ENCODE measurements at regions not wholly inside any gene's neighbourhood (a gene's known extent, or its start where the extent isn't known, plus 50 kb on each side); places are given as distances from the start of the nearest gene placed in this dataset.
"Not testable (repeated sequence)": the region's sequence is repeated elsewhere in the genome, so short reads cannot be mapped to it uniquely, and the experiment has no call there.

- no peak for DNase-seq
These were observed 174.3 kb downstream of the CPS1 start for GRCh38 chr2:210730672-210731071.

- DNase-seq, result not testable (repeated sequence)
These were observed 190.4 kb downstream of the CPS1 start for GRCh38 chr2:210746826-210747225.

DNA sequence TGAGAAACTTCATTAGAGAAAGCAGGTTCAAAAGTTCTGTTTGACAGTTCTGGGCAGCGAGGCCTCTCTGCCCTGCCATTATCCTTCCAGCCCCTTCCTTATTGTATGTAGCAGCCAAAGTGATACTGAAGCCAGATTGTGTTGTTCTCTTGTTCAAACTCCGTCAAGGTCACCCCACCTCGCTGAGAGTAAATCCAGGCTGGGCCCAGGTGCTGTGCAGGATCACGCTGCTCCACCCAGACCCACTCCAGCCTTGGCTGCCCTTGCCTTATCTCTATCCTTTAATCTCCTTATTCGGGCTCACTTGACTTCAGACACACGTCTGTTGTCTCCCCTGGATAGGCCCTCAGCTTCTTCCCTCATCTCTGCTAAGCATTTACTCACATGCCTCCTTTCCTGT, 196.1 kb downstream of the CPS1 start:
- DNase-seq, result no peak

DNA sequence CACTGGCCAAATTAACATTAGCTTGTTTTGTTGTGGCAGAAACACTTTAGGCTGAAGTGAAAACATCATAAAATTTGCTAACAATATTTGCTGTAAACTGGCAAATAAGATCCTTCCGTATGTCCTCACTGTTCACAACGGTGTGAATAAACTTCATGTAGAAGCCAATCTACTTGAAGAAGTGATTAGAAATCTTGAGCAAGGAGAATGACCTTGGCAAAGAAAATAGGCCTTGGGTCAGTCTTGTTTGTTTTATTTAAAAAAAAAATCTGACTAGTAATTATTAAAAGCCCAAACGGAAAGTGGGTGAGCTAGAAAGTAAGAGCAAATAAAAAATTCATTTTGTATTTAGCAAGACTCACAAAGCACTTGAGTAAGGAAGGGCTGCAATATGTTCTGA, 197.0 kb downstream of the CPS1 start:
- no peak for DNase-seq

GRCh38 chr2:210756855-210757254, 200.5 kb downstream of the CPS1 start:
- DNase-seq, result no peak

DNA sequence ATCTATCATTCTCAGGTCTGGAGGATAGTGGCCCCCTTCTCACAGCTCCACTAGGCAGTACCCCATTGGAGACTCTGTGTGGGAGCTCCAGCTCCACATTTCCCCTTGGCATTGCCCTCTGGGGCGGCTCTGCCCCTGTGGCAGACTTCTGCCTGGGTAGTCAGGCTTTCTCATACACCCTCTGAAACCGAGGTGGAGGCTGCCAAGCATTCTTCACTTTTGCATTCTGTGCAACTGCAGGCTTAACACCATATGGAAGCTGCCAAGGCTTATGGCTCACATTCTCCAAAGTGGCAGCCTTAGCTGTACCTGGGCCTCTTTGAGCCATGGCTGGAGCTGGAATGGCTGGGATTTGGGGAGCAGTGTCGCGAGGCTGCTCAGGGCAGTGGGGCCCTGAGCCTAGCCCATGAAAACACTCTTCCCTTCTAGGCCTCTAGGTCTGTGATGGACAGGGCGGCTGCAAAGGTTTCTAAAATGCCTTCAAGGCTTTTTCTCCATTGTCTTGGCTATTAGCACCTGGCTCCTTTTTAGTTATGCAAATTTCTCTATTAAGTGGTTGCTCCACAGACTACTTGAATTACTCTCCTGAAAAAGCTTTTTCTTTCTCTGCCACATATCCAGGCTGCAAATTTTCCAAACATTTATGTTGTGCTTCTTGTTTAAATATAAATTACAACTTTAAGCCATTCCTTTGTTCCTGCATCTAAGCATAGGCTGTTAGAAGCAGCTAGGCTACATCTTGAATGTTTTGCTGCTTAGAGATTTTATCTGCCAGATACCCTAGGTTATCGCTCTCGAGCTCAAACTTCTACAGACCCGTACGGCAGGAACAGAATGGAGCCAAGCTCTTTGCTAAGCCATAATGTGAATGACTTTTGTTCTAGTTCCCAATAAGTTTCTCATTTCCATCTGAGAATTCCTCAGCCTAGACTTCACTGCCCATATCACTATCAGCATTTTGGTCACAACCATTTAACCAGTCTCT, 206.5 kb downstream of the CPS1 start:
- no peak for DNase-seq

DNA sequence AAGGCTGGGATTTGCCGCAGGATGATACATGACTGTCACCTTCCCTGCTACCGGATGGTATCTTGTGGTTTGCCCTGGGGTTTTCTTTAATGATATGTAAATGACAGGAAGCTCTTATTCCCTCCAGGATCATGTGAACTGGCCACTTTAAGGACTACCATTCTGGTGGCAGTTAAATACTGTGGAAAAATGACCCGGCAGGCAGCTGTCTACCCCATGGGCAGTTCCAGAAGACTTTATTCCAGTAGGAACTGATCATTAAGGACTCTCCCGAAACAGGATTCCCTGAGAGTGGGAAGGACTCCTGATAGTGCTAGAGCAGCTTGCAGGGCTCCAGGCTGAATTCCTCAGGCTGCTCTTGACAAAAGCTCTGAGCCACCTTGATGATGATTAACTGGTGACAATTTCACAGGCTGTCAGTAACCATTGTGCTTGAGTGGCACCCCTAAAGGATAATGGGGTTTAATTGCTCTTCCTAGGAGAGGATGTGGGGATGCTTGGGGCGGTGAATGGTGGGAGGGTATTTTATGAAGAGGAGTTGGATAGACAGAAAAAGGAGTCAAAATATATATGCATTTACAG, 212.0 kb downstream of the CPS1 start:
- DNase-seq, result no peak

DNA sequence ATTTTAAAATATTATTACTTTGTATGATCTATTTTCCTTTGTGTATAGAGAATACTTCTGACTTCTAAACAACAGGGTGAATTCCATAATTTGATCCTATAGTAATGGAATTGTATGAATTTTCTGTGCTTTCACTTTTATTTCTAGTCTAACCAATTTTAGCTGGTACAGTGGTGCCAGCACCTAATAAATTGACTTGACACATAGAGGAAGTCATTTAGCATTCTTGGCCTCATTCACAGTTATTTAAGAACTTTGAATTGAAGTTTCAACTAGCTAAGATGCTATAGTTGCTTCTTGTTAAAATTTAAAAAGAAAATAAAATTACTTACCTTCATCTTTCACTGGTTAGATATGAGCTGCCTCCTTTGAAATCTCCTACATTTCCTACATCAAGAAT, 220.4 kb downstream of the CPS1 start:
- DNase-seq, result no peak

DNA sequence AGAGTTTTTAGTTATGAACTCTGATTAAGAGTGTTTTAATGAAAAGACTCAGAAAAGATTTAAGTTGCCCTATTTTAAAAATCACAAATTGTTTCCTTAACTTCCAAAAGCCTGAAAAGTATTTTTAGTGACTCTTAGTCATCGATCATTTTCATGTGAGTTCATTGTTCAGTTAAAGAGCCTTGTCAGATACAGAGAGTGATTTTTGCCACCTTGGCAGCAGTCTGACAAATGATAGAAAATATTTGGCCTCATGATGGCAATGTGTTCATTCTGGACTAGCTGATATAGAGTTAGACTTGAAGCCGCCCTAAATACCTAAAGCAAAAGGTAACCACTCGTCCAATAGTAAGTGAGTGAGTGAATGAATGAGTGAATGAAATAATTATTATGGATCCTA, 225.8 kb downstream of the CPS1 start:
- no peak for DNase-seq

- not testable (repeated sequence) for DNase-seq
These were observed 231.4 kb downstream of the CPS1 start for GRCh38 chr2:210787831-210788230.

DNA sequence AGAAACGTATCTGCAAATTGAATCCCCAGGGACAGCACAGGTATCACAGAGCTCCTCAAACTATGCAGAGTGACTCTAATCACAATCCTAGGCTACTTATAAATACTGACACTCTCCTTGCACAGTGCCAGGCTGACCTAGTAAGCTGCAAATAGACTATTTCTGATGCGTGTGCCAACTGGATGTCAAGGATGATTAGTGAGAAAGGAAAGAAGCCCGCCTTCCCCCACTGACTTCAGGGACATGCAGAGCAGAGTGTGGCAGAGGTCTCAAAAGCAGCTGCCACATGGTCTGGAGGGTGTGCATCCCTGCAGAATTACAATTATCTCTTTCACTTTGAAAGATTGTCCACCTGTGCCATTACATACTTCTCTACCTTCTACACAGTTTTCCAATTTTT, 235.6 kb downstream of the CPS1 start:
- no peak for DNase-seq

DNA sequence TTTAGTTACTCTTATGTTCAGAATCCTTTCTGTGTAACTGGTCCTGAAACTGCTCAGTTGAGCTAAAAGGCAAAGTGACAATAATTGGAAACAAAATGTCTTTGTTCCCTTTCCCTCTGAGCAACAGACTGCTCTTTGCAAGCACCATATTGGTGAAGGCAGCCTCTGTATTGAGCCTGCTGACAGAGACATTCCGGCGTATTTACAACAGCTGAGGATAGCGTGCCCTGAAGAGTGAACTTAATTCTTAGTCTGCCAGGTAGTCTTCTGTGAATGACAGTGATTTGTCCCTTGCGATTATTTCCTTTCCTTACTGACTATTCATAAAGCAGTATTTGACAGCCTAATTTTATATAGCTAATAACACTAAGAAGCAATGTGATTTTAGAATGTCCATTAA, 239.1 kb downstream of the CPS1 start:
- DNase-seq, result no peak

DNA sequence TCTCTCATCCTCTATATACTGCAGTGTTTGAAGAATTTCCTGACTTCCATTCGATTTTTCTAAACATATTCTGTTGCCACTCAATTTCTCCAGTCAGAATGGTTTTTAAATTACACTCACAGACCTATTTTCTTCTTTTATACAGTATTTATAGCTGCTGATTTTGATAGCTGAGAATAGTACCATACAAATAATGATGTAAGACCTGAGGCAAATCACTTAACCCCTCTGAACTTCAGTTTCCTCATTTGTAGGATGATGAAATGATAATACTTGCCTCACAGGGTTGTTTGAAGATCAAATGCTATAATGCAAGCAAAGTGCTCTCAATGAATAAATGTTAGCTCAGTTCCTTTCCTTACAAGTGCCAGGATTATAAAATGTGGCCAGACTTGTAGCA, 241.8 kb downstream of the CPS1 start:
- no peak for DNase-seq

- DNase-seq, result no peak
These were observed 258.0 kb downstream of the CPS1 start for GRCh38 chr2:210814251-210815025.

DNA sequence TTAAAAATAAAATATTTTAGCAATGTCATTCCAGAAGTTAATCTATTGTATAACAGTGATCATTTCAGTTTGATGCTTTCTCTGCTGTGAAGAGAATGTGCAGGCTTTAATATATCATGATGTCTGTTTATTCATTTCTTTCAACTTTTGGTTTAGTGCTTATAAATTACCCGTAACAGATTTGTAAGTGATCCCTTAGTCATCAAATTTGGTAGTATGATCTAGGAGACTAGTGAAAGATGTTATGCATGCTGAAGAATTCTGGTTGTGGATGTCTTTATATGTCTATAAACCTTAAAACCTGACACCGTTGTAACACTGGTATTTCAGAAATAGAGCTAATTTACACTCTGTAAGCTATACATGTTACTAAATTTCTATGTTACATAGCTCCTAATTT, 260.4 kb downstream of the CPS1 start:
- DNase-seq, result no peak

- no peak for DNase-seq
These were observed 262.1 kb downstream of the CPS1 start for GRCh38 chr2:210818473-210818872.

- DNase-seq, result no peak
These were observed 277.0 kb downstream of the CPS1 start for GRCh38 chr2:210833403-210833802.

DNA sequence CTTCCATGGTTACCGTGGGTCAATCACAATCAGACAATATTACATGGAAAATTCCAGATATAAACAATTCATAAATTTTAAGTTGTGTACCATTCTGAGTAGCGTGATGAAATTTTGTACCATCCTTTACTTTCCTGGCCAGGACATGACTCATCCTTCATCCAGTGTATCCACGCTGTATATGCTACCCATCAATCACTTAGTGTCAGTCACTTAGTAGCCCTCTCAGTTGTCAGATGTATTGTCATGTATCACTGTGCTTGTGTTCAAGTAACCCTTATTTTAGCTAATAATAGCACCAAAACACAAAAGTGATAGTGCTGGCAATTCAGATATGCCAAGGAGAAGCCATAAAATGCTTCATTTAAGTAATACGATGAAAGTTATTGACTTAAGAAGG, 282.6 kb downstream of the CPS1 start:
- DNase-seq, result no peak

DNA sequence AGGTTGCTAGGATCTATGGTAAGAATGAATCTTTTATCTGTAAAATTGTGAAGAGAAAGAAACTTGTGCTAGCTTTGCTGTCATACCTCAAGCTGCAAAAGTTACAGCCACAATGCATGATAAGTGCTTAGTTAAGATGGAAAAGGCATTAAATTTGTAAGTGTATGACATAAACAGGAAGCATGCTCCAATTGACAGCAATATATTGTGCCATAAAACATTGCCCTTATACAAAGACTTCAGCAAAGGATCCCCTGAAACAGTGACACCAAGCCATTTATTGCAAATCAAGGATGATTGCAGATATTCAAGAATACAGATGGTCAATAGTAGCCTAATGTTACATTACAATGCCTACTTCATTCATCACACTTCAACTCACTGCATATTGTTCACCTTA, 283.1 kb downstream of the CPS1 start:
- no peak for DNase-seq

GRCh38 chr2:210842896-210843295, 286.5 kb downstream of the CPS1 start:
- no peak for DNase-seq

DNA sequence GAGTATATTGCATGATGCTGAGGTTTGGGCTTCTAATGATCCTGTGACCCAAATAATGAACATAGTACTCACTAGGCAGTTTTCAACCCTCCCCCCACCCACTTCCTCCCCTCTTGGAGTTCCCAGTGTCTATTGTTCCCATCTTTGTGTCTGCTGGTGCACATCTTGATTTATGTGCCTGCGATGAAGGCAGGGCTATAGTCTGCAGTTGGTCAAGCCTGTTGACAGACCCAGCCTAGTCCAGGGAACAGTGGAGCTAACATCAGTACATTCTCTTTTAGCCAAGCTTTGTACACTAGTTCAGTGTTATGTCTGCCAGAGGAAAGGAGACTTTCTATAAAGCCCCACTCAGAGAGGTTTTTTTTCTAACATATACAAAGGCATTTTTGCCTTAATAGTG, 287.6 kb downstream of the CPS1 start:
- no peak for DNase-seq

- DNase-seq, result no peak
These were observed 302.9 kb downstream of the CPS1 start for GRCh38 chr2:210859314-210859713.

- no peak for DNase-seq
These were observed 303.9 kb downstream of the CPS1 start for GRCh38 chr2:210860276-210860675.

Measured in activated T-cell treated with anti-CD3 and anti-CD28 coated beads, Interleukin-2, amount 50 U/mL, for 1 hour (primary cell).